Adrenal gland (tissue), 9 donors: ENCODE measurements at regions not wholly inside any gene's neighbourhood (a gene's known extent, or its start where the extent isn't known, plus 50 kb on each side); places are given as distances from the start of the nearest gene placed in this dataset.

ENCODE experiments used
- DNase-seq, 7 donors: peaks; one replicate each; pipeline ENCODE4 v3.0.0-alpha.2; 2019 to 2020
- H3K27ac ChIP-seq, 5 donors: fragments of 200-600 bp; sonication (generic) in 4 of 5; 1 replicate in 3 of 5; 2 replicates in 2 of 5; pipeline versions ENCODE4 v1.5.1 to v1.8.0; 2016 to 2020; ENCODE audit warnings: mild to moderate bottlenecking in 1 of 5
- H3K27me3 ChIP-seq: fragments of 200-600 bp; 2 replicates; pipeline ENCODE4 v1.8.0; 2021
- H3K36me3 ChIP-seq, 2 donors: fragments of 200-600 bp; replicated peaks in 1 of 2; 1 replicate in 1 of 2; 2 replicates in 1 of 2; pipeline versions ENCODE4 v1.5.1 to v1.8.0; 2018 to 2022
- H3K4me1 ChIP-seq, 2 donors: fragments of 200-600 bp; replicated peaks in 1 of 2; 1 replicate in 1 of 2; 2 replicates in 1 of 2; pipeline versions ENCODE4 v1.5.1 to v1.8.0; 2018 to 2021
- H3K4me3 ChIP-seq, 4 donors: fragments of 200-600 bp; sonication (generic) in 3 of 4; one replicate each; pipeline ENCODE4 v1.5.1; 2016 to 2018
- H3K9me3 ChIP-seq, 3 donors: fragments of 200-600 bp; sonication (generic) in 1 of 3; replicated peaks in 1 of 3; 1 replicate in 2 of 3; 2 replicates in 1 of 3; pipeline versions ENCODE4 v1.5.1 to v1.8.0; 2016 to 2021
- CTCF ChIP-seq, 6 experiments: fragments of 450-650 bp in 4 of 6; fragments of 200-600 bp in 2 of 6; sonication (generic) in 1 of 6; IDR thresholded peaks; 1 replicate in 5 of 6; 2 replicates in 1 of 6; pipeline versions ENCODE4 v1.5.1 to v1.8.0; 2016 to 2021; ENCODE audit warnings: antibody characterized with exemption in 6 of 6, mild to moderate bottlenecking in 2 of 6, moderate library complexity in 1 of 6
- POLR2A ChIP-seq, 2 donors: fragments of 450-650 bp; IDR thresholded peaks; one replicate each; pipeline ENCODE4 v1.6.1; 2017; ENCODE audit warnings: antibody characterized with exemption in 2 of 2, mild to moderate bottlenecking in 2 of 2, moderate library complexity in 1 of 2
- WGBS, 4 donors: extraction: QIAGEN DNeasy Blood & Tissue Kit in 2 of 4; methylation state at CpG; one replicate each; pipeline versions ENCODE4 v1.1.5 to v1.1.7; 2013 to 2017; 5-methylcytosine and 5-hydroxymethylcytosine counted together
- intact Hi-C, 2 donors: fragments of 100-400 bp; cut with DNase I; formaldehyde crosslinking; loops; one replicate each; pipeline versions ENCODE4 v1.14.1 to v1.15.0; 2022 to 2023
- donor health status: healthy with polysubstance abuse.
- donor health status: Bipolar disorder and iron deficiency.
- donor health status: DM: yes; HTN: yes; CAD: no.
- donor health status: DM: no; HTN: no; CAD: no.
- donor health status: DM: no; HTN: no; CAD: no.

- H3K36me3 ChIP-seq: no peaks in the 10 kb centered on the region
- TF ChIP-seq POLR2A (IDR thresholded peaks at IDR 0.05) (no peak), CTCF (IDR thresholded peaks at IDR 0.05) (no peak)
- no peak overlapping the region for H3K4me3 ChIP-seq
- peaks cover 3% of the 10 kb centered on the region for H3K27me3 ChIP-seq
- no peaks in the 10 kb centered on the region for H3K4me1 ChIP-seq
- WGBS, 4 donors: 39 to 58% (median 47%) methylated on average over 2 to 5 of the region's 5 CpGs
- H3K27ac ChIP-seq: no peak overlapping the region
- DNase-seq: peak in 1 of 7 donors; percentile 4
- no peaks in the 10 kb centered on the region for H3K9me3 ChIP-seq
- intact Hi-C loops: no loop called here
These were observed 65.2 kb upstream of the PHF24 start for GRCh38 chr9:34892886-34893285.

GRCh38 chr9:34891386-34891785 lies 66.7 kb upstream of the PHF24 start:
- intact Hi-C loops: no loop called here
- 90 to 100% (median 90%) methylated on average over 1 of the region's 1 CpG; no CpG with 5 or more reads in 1 of the 4 donors for WGBS, 4 donors
- Histone ChIP-seq H3K36me3 (no peaks in the 10 kb centered on the region), H3K27me3 (peaks cover 3% of the 10 kb centered on the region), H3K4me3 (no peak overlapping the region), H3K27ac (no peak overlapping the region), H3K4me1 (no peaks in the 10 kb centered on the region), H3K9me3 (no peaks in the 10 kb centered on the region)
- DNase-seq: no peak
- no peak for TF ChIP-seq CTCF (IDR thresholded peaks at IDR 0.05)

- Histone ChIP-seq H3K27ac (no peak overlapping the region), H3K27me3 (no peaks in the 10 kb centered on the region), H3K36me3 (no peaks in the 10 kb centered on the region), H3K9me3 (no peaks in the 10 kb centered on the region), H3K4me1 (no peaks in the 10 kb centered on the region), H3K4me3 (no peak overlapping the region)
- intact Hi-C loops: no loop called here
- DNase-seq: no peak
- 36 to 42% (median 39%) methylated on average over 2 of the region's 2 CpGs for WGBS, 4 donors
- TF ChIP-seq POLR2A (IDR thresholded peaks at IDR 0.05): no peak
- no peak for TF ChIP-seq CTCF (IDR thresholded peaks at IDR 0.05)
These were observed 70.2 kb upstream of the PHF24 start for GRCh38 chr9:34887841-34888240.

- Histone ChIP-seq H3K9me3 (no peaks in the 10 kb centered on the region), H3K4me1 (no peaks in the 10 kb centered on the region), H3K4me3 (no peak overlapping the region), H3K36me3 (no peaks in the 10 kb centered on the region), H3K27me3 (no peaks in the 10 kb centered on the region), H3K27ac (no peak overlapping the region)
- intact Hi-C loops: no loop called here
- WGBS, 4 donors: 25 to 61% (median 52%) methylated on average over 2 of the region's 2 CpGs
- no peak for DNase-seq
- no peak for TF ChIP-seq POLR2A (IDR thresholded peaks at IDR 0.05)
- TF ChIP-seq CTCF (IDR thresholded peaks at IDR 0.05): no peak
These were observed 73.3 kb upstream of the PHF24 start for GRCh38 chr9:34884747-34885189.
